ENCODE measurements at regions not wholly inside any gene's neighbourhood (a gene's known extent, or its start where the extent isn't known, plus 50 kb on each side); places are given as distances from the start of the nearest gene placed in this dataset.

- H3K27me3 Mint-ChIP-seq: no peaks in the 10 kb centered on the region
- H3K9me3 Mint-ChIP-seq: peaks cover 15% of the 10 kb centered on the region
- ChIA-PET CTCF (no interaction called here), POLR2A (no interaction called here)
- H3K27me3 ChIP-seq (ENCODE audit: control insufficient read depth in 1 of 2, insufficient read depth in 2 of 2, low read length in 2 of 2): no peaks in the 10 kb centered on the region
- no peaks in the 10 kb centered on the region for H3K36me3 Mint-ChIP-seq (ENCODE audit: low read depth)
- no peak overlapping the region for H3K4me3 Mint-ChIP-seq
- H3K4me1 ChIP-seq (ENCODE audit: insufficient read depth, low read length): no peaks in the 10 kb centered on the region
- H3K9me3 ChIP-seq (ENCODE audit: control insufficient read depth in 1 of 2, insufficient read depth in 1 of 2, low read length in 2 of 2): peaks cover 0 to 14% of the 10 kb centered on the region in 2 experiments
- no peak overlapping the region for H3K27ac ChIP-seq (ENCODE audit: low read depth in 1 of 2, low read length in 2 of 2)
- no peak for ATAC-seq (ENCODE audit: poor library complexity)
- no peaks in the 10 kb centered on the region for H3K4me1 Mint-ChIP-seq (ENCODE audit: low read depth)
- DNase-seq: no peak
- no peak overlapping the region for H3K4me3 ChIP-seq (ENCODE audit: low read length)
- intact Hi-C loops (cut with DNase I, micrococcal nuclease): no loop called here
- TF ChIP-seq CTCF (IDR thresholded peaks at IDR 0.05): no peak
- no peak overlapping the region for H3K27ac Mint-ChIP-seq
- H3K36me3 ChIP-seq (ENCODE audit: insufficient read depth, low read length): no peaks in the 10 kb centered on the region
Measured at GRCh38 chr4:133683967-133684366, 517.6 kb downstream of the PABPC4L start.

- POLR2A ChIA-PET: no interaction called here
- CTCF ChIA-PET: no interaction called here
- H3K36me3 Mint-ChIP-seq (ENCODE audit: low read depth): no peaks in the 10 kb centered on the region
- intact Hi-C loops (cut with DNase I, micrococcal nuclease): no loop called here
- Histone ChIP-seq H3K4me1 (ENCODE audit: insufficient read depth, low read length) (no peaks in the 10 kb centered on the region), H3K9me3 (ENCODE audit: control insufficient read depth in 1 of 2, insufficient read depth in 1 of 2, low read length in 2 of 2) (peaks cover 0 to 5% of the 10 kb centered on the region in 2 experiments), H3K27ac (ENCODE audit: low read depth in 1 of 2, low read length in 2 of 2) (no peak overlapping the region), H3K4me3 (ENCODE audit: low read length) (no peak overlapping the region), H3K36me3 (ENCODE audit: insufficient read depth, low read length) (no peaks in the 10 kb centered on the region), H3K27me3 (ENCODE audit: control insufficient read depth in 1 of 2, insufficient read depth in 2 of 2, low read length in 2 of 2) (no peaks in the 10 kb centered on the region)
- no peak for TF ChIP-seq CTCF (IDR thresholded peaks at IDR 0.05)
- ATAC-seq (ENCODE audit: poor library complexity) (no peak), DNase-seq (no peak)
- H3K27me3 Mint-ChIP-seq: no peaks in the 10 kb centered on the region
- no peaks in the 10 kb centered on the region for H3K4me1 Mint-ChIP-seq (ENCODE audit: low read depth)
- peaks cover 2% of the 10 kb centered on the region for H3K9me3 Mint-ChIP-seq
- no peak overlapping the region for H3K4me3 Mint-ChIP-seq
- no peak overlapping the region for H3K27ac Mint-ChIP-seq
Measured at GRCh38 chr4:133668061-133668851, 519.2 kb downstream of the PCDH10 start.

- H3K4me3 Mint-ChIP-seq: no peak overlapping the region
- Histone ChIP-seq H3K27ac (ENCODE audit: low read depth in 1 of 2, low read length in 2 of 2) (no peak overlapping the region), H3K27me3 (ENCODE audit: control insufficient read depth in 1 of 2, insufficient read depth in 2 of 2, low read length in 2 of 2) (no peaks in the 10 kb centered on the region), H3K4me3 (ENCODE audit: low read length) (no peak overlapping the region), H3K9me3 (ENCODE audit: control insufficient read depth in 1 of 2, insufficient read depth in 1 of 2, low read length in 2 of 2) (no peaks in the 10 kb centered on the region), H3K36me3 (ENCODE audit: insufficient read depth, low read length) (no peaks in the 10 kb centered on the region), H3K4me1 (ENCODE audit: insufficient read depth, low read length) (no peaks in the 10 kb centered on the region)
- intact Hi-C loops (cut with DNase I, micrococcal nuclease): no loop called here
- DNase-seq: no peak
- H3K27me3 Mint-ChIP-seq: no peaks in the 10 kb centered on the region
- no peak for TF ChIP-seq CTCF (IDR thresholded peaks at IDR 0.05)
- H3K9me3 Mint-ChIP-seq: peaks cover 6% of the 10 kb centered on the region
- ChIA-PET CTCF (no interaction called here), POLR2A (no interaction called here)
- no peak for ATAC-seq (ENCODE audit: poor library complexity)
- H3K27ac Mint-ChIP-seq: no peak overlapping the region
- no peaks in the 10 kb centered on the region for H3K36me3 Mint-ChIP-seq (ENCODE audit: low read depth)
- no peaks in the 10 kb centered on the region for H3K4me1 Mint-ChIP-seq (ENCODE audit: low read depth)
Measured at GRCh38 chr4:133647206-133647605, 498.1 kb downstream of the PCDH10 start.
